ENCODE measurements at regions not wholly inside any gene's neighbourhood (a gene's known extent, or its start where the extent isn't known, plus 50 kb on each side); places are given as distances from the start of the nearest gene placed in this dataset.

- TF ChIP-seq, protein P1, sequence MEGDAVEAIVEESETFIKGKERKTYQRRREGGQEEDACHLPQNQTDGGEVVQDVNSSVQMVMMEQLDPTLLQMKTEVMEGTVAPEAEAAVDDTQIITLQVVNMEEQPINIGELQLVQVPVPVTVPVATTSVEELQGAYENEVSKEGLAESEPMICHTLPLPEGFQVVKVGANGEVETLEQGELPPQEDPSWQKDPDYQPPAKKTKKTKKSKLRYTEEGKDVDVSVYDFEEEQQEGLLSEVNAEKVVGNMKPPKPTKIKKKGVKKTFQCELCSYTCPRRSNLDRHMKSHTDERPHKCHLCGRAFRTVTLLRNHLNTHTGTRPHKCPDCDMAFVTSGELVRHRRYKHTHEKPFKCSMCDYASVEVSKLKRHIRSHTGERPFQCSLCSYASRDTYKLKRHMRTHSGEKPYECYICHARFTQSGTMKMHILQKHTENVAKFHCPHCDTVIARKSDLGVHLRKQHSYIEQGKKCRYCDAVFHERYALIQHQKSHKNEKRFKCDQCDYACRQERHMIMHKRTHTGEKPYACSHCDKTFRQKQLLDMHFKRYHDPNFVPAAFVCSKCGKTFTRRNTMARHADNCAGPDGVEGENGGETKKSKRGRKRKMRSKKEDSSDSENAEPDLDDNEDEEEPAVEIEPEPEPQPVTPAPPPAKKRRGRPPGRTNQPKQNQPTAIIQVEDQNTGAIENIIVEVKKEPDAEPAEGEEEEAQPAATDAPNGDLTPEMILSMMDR (IDR thresholded peaks at IDR 0.05) = no peak
- TF ChIP-seq POLR2A (IDR thresholded peaks at IDR 0.05) (no peak), POLR2AphosphoS5 (IDR thresholded peaks at IDR 0.05) (no peak)
Measured at GRCh38 chr18:72470391-72470790, 73.8 kb downstream of the CBLN2 start.

All from suprapubic skin (tissue), 4 donors.